DMS153 treated with DMSO at 0.1 percent for 48 hours (cell line): ENCODE measurements at regions not wholly inside any gene's neighbourhood (a gene's known extent, or its start where the extent isn't known, plus 50 kb on each side); places are given as distances from the start of the nearest gene placed in this dataset.
"Not testable (repeated sequence)": the region's sequence is repeated elsewhere in the genome, so short reads cannot be mapped to it uniquely, and the experiment has no call there.

Experiments used
- DNase-seq: peaks from one replicate; lab custom pipeline; 2025; ENCODE audit not compliant: unreplicated experiment; lab: John Stamatoyannopoulos, UW

DNA sequence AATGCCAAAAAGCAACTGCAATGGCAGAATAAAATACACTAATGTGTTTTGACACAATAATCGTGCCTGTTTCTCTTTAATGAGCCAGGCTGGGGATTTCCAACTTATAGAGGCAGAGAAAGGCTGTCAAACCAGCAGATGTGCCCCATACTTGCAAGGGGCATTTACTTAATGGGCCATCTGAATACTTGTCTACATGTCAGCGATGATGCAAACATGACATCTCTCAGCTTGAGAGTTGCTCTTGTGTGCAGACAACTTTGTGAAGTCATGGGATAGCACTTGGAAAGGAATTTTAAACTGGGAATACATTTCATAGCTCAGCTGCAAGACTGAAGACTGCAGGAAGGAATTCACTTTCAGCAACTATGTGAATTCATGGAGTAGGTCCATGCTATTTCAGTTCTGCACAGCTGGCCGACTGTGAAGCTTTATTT is 127.4 kb upstream of the ADAMTS9 start:
- no peak for DNase-seq

GRCh38 chr3:64814351-64814750 is 126.6 kb upstream of the ADAMTS9 start:
- DNase-seq: no peak

GRCh38 chr3:64813326-64813725 is 125.5 kb upstream of the ADAMTS9 start:
- no peak for DNase-seq

GRCh38 chr3:64809086-64809485 is 121.3 kb upstream of the ADAMTS9 start:
- no peak for DNase-seq

DNA sequence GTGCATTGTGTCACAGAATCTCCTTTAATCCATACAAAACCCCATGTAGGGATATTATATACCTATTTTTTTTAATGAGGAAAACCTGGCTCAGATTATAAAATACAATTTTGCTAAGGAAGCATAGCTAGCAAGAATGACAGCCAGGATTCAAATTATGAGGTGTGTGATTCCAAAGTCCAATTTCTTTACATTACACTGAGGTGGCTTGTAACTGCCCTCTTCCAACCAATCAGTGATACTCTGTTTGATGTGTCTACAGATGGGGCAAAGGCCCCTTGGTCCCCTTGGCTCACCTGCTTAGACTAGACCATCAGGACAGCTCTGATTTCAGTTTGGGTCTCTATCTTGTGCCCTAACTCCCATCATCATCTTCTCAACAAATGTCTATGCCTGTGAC is 120.3 kb upstream of the ADAMTS9 start:
- no peak for DNase-seq

- no peak for DNase-seq
Measured at GRCh38 chr3:64806668-64807605, 119.1 kb upstream of the ADAMTS9 start.

GRCh38 chr3:64805978-64806377 is 118.2 kb upstream of the ADAMTS9 start:
- DNase-seq: no peak

DNA sequence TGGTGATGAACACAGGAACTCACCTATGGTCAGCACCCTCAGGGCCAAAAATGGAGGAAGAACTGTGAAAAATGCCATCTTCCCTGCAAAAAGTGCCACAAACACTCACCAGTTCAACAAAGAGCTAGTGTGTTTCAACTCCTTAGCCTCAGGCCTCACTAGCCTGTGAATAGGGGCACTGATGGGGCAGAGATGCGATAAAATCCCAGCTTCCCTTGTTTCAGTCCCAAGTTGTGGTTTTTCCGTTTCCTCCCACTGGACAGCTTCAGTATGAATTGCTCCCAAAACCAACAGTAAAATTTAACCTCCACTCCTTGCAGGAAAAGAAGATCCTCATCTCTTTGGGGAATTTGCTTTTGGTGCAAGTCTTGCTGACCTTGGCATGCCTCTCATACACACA is 117.4 kb upstream of the ADAMTS9 start:
- DNase-seq: no peak

DNA sequence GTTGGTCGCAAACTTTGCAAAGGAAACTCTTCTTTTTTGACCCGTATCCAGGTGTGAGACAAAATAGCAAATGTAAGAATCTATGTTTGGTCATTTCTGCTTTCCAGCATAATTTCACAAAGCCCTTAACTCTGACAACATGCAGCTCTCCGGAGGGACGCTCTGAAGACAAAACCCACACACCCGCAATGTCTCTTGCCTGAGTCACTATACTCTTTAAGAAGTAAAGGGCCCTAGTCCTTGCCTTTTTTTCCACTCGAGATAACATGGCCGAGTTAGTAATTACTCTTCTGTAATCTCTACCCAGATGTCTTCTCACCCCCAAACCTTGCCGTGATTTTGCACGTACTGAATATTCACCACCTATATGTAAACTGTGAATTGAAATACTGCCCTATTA is 115.7 kb upstream of the ADAMTS9 start:
- no peak for DNase-seq

- DNase-seq: no peak
Measured at GRCh38 chr3:64802460-64802859, 114.7 kb upstream of the ADAMTS9 start.

GRCh38 chr3:64801856-64802255 is 114.1 kb upstream of the ADAMTS9 start:
- DNase-seq: no peak

- DNase-seq: no peak
Measured at GRCh38 chr3:64799606-64800005, 111.8 kb upstream of the ADAMTS9 start.

DNA sequence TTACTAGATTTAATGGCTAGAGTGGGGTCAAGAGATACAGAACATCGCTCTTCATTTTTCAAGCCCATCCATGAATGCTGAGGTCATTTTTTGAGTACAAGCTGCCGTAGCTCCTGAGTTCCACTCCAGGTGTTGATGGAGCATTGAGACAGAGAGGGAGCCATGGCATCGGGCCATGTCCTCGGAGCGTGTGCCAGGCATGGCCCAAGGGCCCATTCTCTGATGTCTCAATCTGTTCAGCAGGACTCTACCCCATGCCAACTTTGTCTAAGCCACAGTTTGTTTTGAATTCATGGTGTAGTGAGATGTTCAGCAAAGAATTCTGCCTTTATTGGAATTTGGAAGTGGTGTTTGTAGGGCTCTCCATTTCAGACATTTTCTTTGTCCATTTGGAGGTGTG is 110.5 kb upstream of the ADAMTS9 start:
- no peak for DNase-seq

DNA sequence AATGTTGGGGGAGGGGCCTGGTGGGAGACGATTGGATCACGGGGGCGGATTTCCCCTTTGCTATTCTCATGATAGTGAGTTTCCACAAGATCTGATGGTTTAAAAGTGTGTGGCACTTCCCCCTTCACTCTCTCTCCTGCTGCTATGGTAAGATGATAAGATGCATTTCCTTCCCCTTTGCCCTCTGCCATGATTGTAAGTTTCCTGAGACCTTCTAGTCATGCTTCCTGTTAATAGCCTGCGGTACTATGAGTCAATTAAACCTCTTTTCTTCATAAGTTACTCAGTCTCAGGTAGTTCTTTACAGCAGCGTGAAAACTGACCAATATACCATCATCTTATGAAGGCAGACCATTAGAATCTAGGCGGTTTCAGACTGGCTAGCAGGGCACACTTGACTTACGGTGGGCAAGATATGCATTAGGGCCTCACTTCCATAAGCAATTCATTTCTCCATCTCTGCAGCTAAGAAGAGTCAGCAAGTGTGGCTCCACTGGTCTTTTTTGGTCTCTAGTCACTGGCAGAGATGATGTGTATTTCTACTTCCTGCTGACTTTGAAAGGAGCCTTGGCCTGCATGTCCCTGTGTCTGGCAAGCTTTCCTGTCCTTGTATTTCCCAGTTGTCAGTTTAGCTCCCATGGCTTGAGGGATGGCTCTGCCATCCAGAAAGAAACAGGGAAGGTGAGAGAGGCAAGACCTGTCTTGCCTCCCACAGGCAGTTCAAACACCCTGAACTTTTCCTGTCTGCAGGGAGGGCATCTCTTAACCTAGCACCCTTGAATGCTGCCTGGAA is 109.0 kb upstream of the ADAMTS9 start:
- no peak for DNase-seq

GRCh38 chr3:64792445-64792844 is 104.6 kb upstream of the ADAMTS9 start:
- no peak for DNase-seq

GRCh38 chr3:64789111-64789510 is 101.3 kb upstream of the ADAMTS9 start:
- DNase-seq: no peak

DNA sequence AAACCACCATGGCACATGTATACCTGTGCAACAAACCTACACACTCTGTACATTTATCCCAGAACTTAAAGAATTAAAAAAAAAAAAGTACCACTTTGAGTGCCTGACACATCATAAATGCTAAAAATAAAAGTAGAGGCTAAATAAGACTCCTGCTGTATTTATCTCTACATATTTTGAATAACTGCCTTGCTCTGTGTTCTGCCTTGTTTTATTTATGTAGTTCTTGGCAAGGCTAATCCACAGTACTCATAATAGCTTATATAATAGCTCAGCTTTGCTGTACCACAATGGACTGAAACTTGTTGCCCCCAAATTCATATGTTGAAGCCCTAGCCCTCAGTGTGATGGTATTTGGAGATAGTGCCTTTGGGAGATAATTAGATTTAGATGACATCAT is 95.4 kb upstream of the ADAMTS9 start:
- DNase-seq: no peak

- DNase-seq: not testable (repeated sequence)
Measured at GRCh38 chr3:64780923-64781322, 93.1 kb upstream of the ADAMTS9 start.

DNA sequence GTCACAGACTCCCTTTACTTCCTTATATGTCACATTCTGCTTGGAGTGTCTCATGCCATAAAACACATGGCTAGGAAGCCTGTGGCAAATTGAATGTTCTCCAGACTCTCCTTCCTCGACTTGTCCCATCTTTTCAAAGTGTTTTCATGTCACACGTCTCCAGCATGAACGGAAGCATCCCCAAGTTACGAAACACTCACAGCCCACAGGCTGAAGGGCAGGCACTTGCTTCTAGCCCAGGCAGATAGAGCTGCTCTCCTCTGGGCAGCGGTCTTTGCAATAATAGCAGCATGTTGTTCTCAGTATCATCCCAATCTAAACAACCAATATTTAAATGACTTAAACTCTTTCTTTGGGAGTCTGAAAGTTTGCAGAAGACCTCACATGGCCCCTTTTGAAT is 85.3 kb upstream of the ADAMTS9 start:
- DNase-seq: no peak

DNA sequence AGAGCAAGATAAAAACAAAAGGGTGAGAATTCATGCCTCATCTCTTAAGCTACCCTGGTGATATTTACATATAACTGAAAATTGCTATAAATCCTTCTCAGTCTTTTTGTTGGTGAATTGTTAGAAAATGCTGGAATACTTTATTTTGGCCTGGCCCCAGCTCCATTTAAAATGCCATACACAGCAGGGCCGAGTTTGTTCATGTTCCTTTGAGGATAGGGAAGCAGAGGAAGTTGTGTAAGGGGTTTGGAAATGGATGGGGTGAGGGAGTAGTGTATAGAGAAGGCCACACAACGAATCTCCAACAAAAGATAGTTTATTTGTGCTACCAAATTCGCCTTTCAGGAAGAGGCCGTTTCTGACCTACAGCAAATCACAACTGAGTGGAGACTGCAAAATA is 78.6 kb upstream of the ADAMTS9 start:
- DNase-seq: no peak

- no peak for DNase-seq
Measured at GRCh38 chr3:64765947-64766346, 78.1 kb upstream of the ADAMTS9 start.

DNA sequence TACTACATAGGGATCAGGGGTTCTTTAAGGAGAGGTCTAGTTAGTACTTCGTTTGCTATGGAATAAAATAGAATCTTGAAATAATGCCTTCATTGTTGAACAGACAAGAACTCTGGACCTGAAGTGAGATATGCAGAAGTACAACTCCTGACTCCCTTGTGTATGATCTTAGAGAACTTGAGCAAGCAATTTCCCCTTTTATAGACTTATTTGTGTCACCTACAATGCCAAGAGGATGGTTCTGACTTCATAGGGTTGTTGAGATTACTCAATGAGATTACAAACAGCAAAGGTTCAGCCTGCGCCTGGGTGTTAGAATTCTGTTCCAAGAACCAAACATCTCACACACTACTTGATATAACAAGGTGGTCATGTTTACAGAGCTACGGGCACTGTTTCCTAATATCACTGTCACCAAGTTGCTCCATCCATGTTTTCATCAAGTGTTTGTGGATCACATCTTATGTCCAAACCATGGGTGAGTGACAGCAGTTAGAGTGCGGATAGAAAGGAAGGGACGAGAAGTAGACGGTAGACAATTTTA is 76.7 kb upstream of the ADAMTS9 start:
- DNase-seq: no peak
